CD4-positive, alpha-beta T cell treated with Interleukin-15 for 4 hours (primary cell): ENCODE measurements at regions not wholly inside any gene's neighbourhood (a gene's known extent, or its start where the extent isn't known, plus 50 kb on each side); places are given as distances from the start of the nearest gene placed in this dataset.

Experiments used
- DNase-seq: peaks from one replicate; pipeline ENCODE4 v3.0.0-alpha.2; 2020; ENCODE audit warnings: low spot score

- no peak for DNase-seq
These were observed 87.4 kb upstream of the ID4 start for GRCh38 chr6:19749722-19750121.

DNA sequence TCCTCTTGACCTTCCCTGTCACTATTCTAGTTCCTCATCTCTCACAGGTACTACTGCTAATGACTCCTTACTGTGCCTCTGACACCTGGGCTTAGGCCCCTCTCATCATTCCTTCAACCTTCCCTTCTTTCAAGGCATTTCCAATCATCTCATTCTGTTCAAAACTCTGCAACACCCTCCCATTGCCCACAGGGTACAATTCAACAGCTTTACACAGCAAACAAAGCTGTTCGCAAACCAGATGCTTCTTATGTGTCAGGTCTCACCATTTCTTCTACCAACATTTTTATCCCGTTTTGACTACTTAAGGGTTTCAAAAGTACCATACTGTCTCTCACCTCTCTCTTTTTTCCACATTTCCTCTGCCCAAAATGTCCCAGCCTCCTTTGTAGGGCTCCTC is 84.4 kb upstream of the ID4 start:
- no peak for DNase-seq

DNA sequence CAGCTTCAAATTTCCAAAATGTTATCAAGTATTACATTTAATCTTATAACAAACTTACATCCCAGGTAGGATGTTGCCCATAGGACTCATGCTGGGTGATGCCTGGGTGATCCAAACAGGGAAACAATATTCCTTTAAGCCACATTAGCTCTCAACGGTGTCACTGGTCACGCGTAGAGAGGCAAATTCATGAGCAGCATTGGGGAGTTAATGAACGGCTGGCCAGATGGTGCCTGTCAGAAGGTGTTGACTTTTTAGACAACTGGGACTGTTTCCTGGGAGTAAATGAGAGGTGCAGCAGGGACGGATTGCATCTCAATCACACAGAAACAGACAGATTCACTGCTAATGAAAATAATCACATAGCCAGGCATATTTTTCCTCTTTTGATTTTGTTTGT is 83.3 kb upstream of the ID4 start:
- no peak for DNase-seq

DNA sequence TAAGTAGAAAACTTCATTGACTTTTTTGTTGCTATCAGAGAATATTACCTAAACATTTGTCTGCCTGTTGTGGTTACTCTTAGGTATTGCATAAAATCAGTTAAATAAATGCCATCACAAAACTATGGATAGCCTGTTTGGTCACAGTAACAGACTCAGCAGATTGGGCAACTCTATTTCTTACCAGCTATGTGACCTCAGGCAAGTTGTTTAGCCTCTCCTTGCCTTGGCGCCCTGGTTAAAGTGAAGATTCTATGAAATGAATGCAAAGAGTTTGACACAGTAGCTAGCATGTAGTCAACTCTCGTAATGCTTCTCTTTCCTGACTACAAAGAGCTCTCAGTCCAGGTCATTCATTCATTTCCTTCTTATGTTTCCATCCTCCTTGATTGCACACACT is 82.5 kb upstream of the ID4 start:
- no peak for DNase-seq

- no peak for DNase-seq
These were observed 82.0 kb upstream of the ID4 start for GRCh38 chr6:19755181-19755580.

DNA sequence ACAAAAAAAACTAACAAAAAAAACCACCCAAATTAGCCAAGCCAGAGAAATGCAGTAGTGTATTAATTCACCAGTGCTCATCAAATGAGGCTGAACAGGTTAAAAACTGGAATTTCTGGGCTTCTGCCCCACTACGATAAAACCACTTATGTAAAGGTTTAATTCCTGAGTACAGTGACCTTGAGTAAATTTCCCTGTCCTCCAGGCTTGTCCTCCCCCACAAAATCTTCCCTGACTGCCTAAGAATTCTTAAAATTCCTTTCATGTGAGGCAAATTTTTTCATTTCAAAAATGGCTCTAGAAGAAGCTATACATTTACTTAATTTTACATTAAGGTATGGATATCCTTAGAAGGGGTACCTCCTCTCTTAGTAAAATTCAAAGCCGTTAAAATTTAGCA is 80.1 kb upstream of the ID4 start:
- no peak for DNase-seq

- no peak for DNase-seq
These were observed 77.9 kb upstream of the ID4 start for GRCh38 chr6:19759117-19759880.

GRCh38 chr6:19761121-19761520 is 76.0 kb upstream of the ID4 start:
- no peak for DNase-seq

DNA sequence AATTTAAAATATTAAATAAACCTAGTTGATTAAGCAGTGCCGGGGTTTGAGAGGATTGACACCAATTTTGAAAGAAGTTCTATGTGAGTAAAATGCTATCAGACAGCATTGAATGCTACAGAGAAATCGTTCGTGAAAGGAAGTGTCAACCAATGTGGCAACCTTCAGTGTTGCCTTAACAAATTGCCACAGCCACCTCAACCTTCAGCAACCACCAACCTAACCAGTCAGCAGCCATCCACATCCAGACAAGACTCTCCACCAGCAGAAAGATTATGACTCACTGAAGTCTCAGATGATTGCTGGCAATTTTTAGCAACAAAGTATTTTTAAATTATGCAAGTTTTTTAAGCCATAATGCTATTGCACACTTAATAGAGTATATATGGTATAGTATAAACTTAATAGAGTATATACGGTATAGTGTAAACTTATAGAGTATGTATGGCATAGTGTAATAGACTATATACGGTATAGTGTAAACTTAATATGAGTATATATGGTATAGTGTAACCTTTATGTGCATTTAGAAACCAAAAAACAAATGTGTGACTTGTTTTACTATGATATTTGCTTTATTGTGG is 65.3 kb upstream of the ID4 start:
- no peak for DNase-seq

- DNase-seq: no peak
These were observed 64.3 kb upstream of the ID4 start for GRCh38 chr6:19772891-19773290.

GRCh38 chr6:19781269-19781668 is 55.9 kb upstream of the ID4 start:
- DNase-seq: no peak

DNA sequence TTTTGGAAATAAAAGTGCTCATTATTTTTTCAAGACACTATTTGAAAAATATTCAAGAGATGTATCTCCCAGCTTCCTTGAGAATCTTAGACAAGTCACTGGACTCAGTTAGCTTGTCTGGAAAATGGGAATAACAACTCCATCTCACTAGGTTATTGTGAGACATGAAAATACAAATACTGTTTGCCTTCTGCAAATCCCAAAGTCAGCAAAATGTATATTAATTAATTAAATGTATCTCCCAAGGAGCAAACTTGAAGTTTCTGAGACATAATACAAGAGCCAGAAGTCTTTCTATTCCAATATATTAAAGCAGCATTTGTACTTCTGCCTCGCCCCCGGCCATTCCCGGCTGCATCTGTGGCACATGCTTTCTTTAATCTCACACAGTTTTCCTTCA is 54.6 kb upstream of the ID4 start:
- DNase-seq: no peak
